ENCODE measurements at regions not wholly inside any gene's neighbourhood (a gene's known extent, or its start where the extent isn't known, plus 50 kb on each side); places are given as distances from the start of the nearest gene placed in this dataset.

DNA sequence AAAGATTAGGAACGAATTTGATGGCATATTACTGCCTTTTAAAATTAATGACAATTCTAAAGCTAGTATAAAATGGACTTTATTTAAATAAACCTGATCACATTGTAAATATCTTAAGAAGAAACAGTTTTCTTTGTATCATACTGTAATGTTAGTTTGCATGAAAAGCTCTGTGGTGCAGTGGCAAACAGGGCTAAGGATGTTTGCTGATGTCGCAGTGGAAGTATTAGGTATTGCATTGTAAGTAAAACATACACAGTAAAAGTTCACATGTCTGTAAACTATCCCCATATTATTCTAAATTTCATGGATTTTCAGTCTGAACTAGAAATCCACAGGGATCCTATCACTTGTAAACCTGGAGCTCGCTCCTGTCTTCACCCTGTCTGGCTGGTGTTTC, 252.6 kb upstream of the ZNF32 start:
- intact Hi-C loops (cut with micrococcal nuclease; ENCODE audit: unreplicated experiment) = no loop called here

DNA sequence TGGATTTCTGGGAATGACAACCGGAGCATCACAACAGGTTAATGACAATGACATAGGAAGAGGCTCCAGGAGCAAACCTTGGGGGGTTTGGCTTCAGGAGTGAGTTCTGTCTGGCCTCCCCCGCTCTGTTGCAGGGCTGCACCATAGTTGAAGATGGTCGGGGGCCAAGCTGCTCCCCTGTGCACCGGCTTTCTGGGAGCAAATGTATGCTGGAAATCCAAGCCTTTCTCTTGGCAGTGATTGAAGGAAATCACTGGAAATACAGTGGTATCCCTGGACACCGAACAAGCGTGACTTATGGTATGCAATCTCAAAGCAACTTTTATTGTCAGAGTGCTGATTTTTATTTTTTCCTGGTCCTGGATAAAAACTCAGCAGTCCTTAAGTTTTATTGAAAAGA, 251.9 kb upstream of the ZNF32 start:
- Histone ChIP-seq H3K79me2 (ENCODE audit: low read depth) (no peaks in the 10 kb centered on the region), H3K4me3 (no peak overlapping the region), H2AFZ (no peak overlapping the region), H3K4me1 (replicated peaks; ENCODE audit: insufficient read depth) (no peaks in the 10 kb centered on the region), H3K9me3 (ENCODE audit: insufficient read depth, low read depth) (no peaks in the 10 kb centered on the region), H3F3A (ENCODE audit: insufficient read depth, low read depth) (no peaks in the 10 kb centered on the region), H3K4me2 (no peak overlapping the region), H4K20me1 (ENCODE audit: insufficient read depth) (no peaks in the 10 kb centered on the region), H3K27ac (no peak overlapping the region), H3K27me3 (ENCODE audit: insufficient read depth, low read depth) (peaks cover 52% of the 10 kb centered on the region), H3K9me2 (ENCODE audit: insufficient read depth) (no peaks in the 10 kb centered on the region), H3K36me3 (ENCODE audit: low read depth) (no peaks in the 10 kb centered on the region)
- CTCF ChIA-PET = no interaction called here
- no peak for TF ChIP-seq EZH2 (IDR thresholded peaks at IDR 0.05; ENCODE audit: low read depth)
- TF ChIP-seq, protein P1, sequence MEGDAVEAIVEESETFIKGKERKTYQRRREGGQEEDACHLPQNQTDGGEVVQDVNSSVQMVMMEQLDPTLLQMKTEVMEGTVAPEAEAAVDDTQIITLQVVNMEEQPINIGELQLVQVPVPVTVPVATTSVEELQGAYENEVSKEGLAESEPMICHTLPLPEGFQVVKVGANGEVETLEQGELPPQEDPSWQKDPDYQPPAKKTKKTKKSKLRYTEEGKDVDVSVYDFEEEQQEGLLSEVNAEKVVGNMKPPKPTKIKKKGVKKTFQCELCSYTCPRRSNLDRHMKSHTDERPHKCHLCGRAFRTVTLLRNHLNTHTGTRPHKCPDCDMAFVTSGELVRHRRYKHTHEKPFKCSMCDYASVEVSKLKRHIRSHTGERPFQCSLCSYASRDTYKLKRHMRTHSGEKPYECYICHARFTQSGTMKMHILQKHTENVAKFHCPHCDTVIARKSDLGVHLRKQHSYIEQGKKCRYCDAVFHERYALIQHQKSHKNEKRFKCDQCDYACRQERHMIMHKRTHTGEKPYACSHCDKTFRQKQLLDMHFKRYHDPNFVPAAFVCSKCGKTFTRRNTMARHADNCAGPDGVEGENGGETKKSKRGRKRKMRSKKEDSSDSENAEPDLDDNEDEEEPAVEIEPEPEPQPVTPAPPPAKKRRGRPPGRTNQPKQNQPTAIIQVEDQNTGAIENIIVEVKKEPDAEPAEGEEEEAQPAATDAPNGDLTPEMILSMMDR (conservative IDR thresholded peaks at IDR 0.05) = no peak
- POLR2A ChIA-PET (ENCODE audit: unreplicated experiment) = no interaction called here
- BruUV-seq (replicated peaks) = no TSS peak
- DNase-seq = no peak
- intact Hi-C loops (cut with micrococcal nuclease; ENCODE audit: unreplicated experiment) = no loop called here

More for the DNA sequence above, 252.6 kb upstream of the ZNF32 start:
- Histone ChIP-seq H3K9me2 (ENCODE audit: insufficient read depth) (no peaks in the 10 kb centered on the region), H3F3A (ENCODE audit: insufficient read depth, low read depth) (no peaks in the 10 kb centered on the region), H3K27me3 (ENCODE audit: insufficient read depth, low read depth) (peaks cover 59% of the 10 kb centered on the region), H2AFZ (no peak overlapping the region), H3K36me3 (ENCODE audit: low read depth) (no peaks in the 10 kb centered on the region), H3K9me3 (ENCODE audit: insufficient read depth, low read depth) (no peaks in the 10 kb centered on the region), H4K20me1 (ENCODE audit: insufficient read depth) (no peaks in the 10 kb centered on the region), H3K79me2 (ENCODE audit: low read depth) (no peaks in the 10 kb centered on the region), H3K4me3 (no peak overlapping the region), H3K4me2 (no peak overlapping the region), H3K27ac (no peak overlapping the region), H3K4me1 (replicated peaks; ENCODE audit: insufficient read depth) (no peaks in the 10 kb centered on the region)
- BruUV-seq (replicated peaks) = no TSS peak
- no peak for DNase-seq
- TF ChIP-seq EZH2 (IDR thresholded peaks at IDR 0.05; ENCODE audit: low read depth) = no peak
- TF ChIP-seq, protein P1 (conservative IDR thresholded peaks at IDR 0.05) = peak; percentile 27; the same call in 1 of the 2 replicates
- ChIA-PET POLR2A (ENCODE audit: unreplicated experiment) (no interaction called here), CTCF (no interaction called here)

DNA sequence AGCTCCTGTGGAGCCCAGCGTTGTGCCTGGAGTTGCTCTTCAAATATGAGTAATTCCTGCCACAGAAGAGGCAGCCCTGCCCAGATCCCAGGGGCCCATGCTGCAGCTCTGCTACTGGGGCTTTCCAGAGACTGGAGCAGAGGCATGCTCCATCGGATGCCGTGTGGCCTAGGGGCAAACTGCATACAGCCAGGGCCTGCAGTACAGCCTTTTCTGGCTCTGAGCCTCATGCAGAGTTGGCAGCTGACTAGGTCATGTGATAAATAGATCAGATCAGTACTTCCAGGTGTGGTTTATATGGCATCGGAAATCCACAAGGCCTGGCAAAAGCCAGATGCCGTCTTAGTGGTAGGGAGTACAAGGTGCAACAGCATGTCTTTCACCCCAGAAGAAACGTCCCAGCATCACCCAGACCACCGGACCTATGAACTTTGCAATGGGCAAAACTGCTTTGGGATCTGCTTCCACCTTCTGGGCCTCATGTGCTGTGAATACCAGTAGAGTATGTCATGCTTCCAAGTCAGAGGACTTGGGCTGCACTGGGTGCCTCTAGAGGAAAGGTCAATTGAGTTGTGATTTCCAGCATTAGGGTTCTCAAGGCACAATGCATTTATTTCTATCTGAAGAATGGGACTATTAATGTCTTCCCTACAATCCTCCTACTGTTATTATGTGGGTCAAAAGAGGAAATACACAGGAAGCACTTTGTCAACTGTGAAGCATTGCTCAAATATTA, 250.7 kb upstream of the ZNF32 start:
- no peaks in the 10 kb centered on the region for H3K79me2 ChIP-seq (ENCODE audit: low read depth)
- H3K4me1 ChIP-seq (replicated peaks; ENCODE audit: insufficient read depth) = no peaks in the 10 kb centered on the region
- no peak for TF ChIP-seq EZH2 (IDR thresholded peaks at IDR 0.05; ENCODE audit: low read depth)
- TF ChIP-seq, protein P1 (conservative IDR thresholded peaks at IDR 0.05) = no peak
- H3F3A ChIP-seq (ENCODE audit: insufficient read depth, low read depth) = no peaks in the 10 kb centered on the region
- no peak overlapping the region for H3K4me3 ChIP-seq
- no peak overlapping the region for H3K27ac ChIP-seq
- intact Hi-C loops (cut with micrococcal nuclease; ENCODE audit: unreplicated experiment) = loop anchor here (10.0 kb wide), 1 partner anchor 95 kb away; no protein-coding TSS in a partner anchor
- no peaks in the 10 kb centered on the region for H3K9me3 ChIP-seq (ENCODE audit: insufficient read depth, low read depth)
- H3K4me2 ChIP-seq = no peak overlapping the region
- no peak overlapping the region for H2AFZ ChIP-seq
- H4K20me1 ChIP-seq (ENCODE audit: insufficient read depth) = no peaks in the 10 kb centered on the region
- H3K36me3 ChIP-seq (ENCODE audit: low read depth) = no peaks in the 10 kb centered on the region
- CTCF ChIA-PET = no interaction called here
- POLR2A ChIA-PET (ENCODE audit: unreplicated experiment) = no interaction called here
- no TSS peak for BruUV-seq (replicated peaks)
- no peak for DNase-seq
- H3K9me2 ChIP-seq (ENCODE audit: insufficient read depth) = no peaks in the 10 kb centered on the region
- H3K27me3 ChIP-seq (ENCODE audit: insufficient read depth, low read depth) = peaks cover 44% of the 10 kb centered on the region

Measured in PC-9 (cell line).